HepG2 (cell line): ENCODE measurements at regions not wholly inside any gene's neighbourhood (a gene's known extent, or its start where the extent isn't known, plus 50 kb on each side); places are given as distances from the start of the nearest gene placed in this dataset.

Experiments used
- ATAC-seq: fragments of 200-7000 bp; cut with Tn5 transposase; 3 replicates; pipeline ENCODE4 v1.9.1; 2020; ENCODE audit warnings: mild to moderate bottlenecking, moderate library complexity
- BruUV-seq: library from RNA; stranded (reverse); fragments of 400-500 nt; replicated peaks from 2 replicates; lab custom pipeline; 2021; lab: Mats Ljungman, UMichigan
- CTCF ChIA-PET: fragments of 300-600 bp; formaldehyde crosslinking; extraction: SDS; loops from one replicate; lab custom pipeline; 2021; ENCODE audit warnings: low total read pairs, inconsistent platforms, low intra/inter-chr PET ratio; lab: Yijun Ruan, JAX
- POLR2A ChIA-PET: fragments of 350-600 bp; sonication (Branson Sonifier 250); formaldehyde crosslinking; loops from one replicate; lab custom pipeline; 2020; ENCODE audit warnings: antibody characterized with exemption, inconsistent platforms; lab: Yijun Ruan, JAX
- DNase-seq: peaks from one replicate; pipeline ENCODE4 v3.0.0-alpha.2; 2015; ENCODE audit warnings: low spot score
- FAIRE-seq: peaks from 3 replicates; lab custom pipeline; 2011; peaks lifted over from hg19 to GRCh38; lab: Jason Lieb, UNC
- H2AFZ ChIP-seq: one replicate; pipeline ENCODE4 v1.6.1; 2011; ENCODE audit warnings: low read length, inconsistent platforms
- H3K27ac ChIP-seq: fragments of 300-600 bp; 3 replicates; pipeline ENCODE4 v1.8.0; 2011; ENCODE audit warnings: mixed run types, mild to moderate bottlenecking, mixed read lengths, low read length, inconsistent platforms; ENCODE audit not compliant: insufficient read depth; ENCODE audit errors: extremely low read length
- H3K27me3 ChIP-seq, 2 experiments: fragments of 200-600 bp in 1 of 2; 2 replicates in 1 of 2; 3 replicates in 1 of 2; pipeline versions ENCODE4 v1.6.0 to v1.8.0; 2011; ENCODE audit warnings: low read length in 2 of 2, mild to moderate bottlenecking in 2 of 2, moderate library complexity in 2 of 2, inconsistent platforms in 1 of 2; ENCODE audit not compliant: insufficient read depth in 2 of 2, control insufficient read depth in 1 of 2
- H3K36me3 ChIP-seq, 2 experiments: fragments of 200-600 bp in 1 of 2; replicated peaks in 1 of 2; 2 replicates in 1 of 2; 3 replicates in 1 of 2; pipeline versions ENCODE4 v1.5.1 to v1.8.0; 2011; ENCODE audit warnings: low read length in 2 of 2, inconsistent platforms in 1 of 2; ENCODE audit not compliant: insufficient read depth in 2 of 2, control insufficient read depth in 1 of 2
- H3K4me1 ChIP-seq: 2 replicates; pipeline ENCODE4 v1.5.1; 2012; ENCODE audit warnings: low read length, inconsistent platforms; ENCODE audit not compliant: insufficient read depth
- H3K4me2 ChIP-seq: 2 replicates; pipeline ENCODE4 v1.6.0; 2011; ENCODE audit warnings: low read depth, low read length, inconsistent platforms
- H3K4me3 ChIP-seq, 3 experiments: fragments of 200-600 bp in 1 of 3; sonication (generic), shearing (Covaris generic) in 1 of 3; replicated peaks in 1 of 3; 2 replicates each; pipeline ENCODE4 v1.5.1; 2011 to 2016; ENCODE audit warnings: low read length in 3 of 3, inconsistent platforms in 2 of 3, low read depth in 2 of 3, mild to moderate bottlenecking in 2 of 3, control low read depth in 1 of 3, mixed read lengths in 1 of 3; ENCODE audit not compliant: insufficient read depth in 1 of 3
- H3K79me2 ChIP-seq: one replicate; pipeline ENCODE4 v1.6.1; 2011; ENCODE audit warnings: low read length, inconsistent platforms; ENCODE audit not compliant: insufficient read depth
- H3K9ac ChIP-seq: 2 replicates; pipeline ENCODE4 v1.6.0; 2011; ENCODE audit warnings: mild to moderate bottlenecking, low read depth, low read length, inconsistent platforms; ENCODE audit not compliant: insufficient read depth
- H3K9me3 ChIP-seq: 2 replicates; pipeline ENCODE4 v1.5.1; 2012; ENCODE audit warnings: mild to moderate bottlenecking, low read length
- H4K20me1 ChIP-seq: 2 replicates; pipeline ENCODE4 v1.6.0; 2011; ENCODE audit warnings: inconsistent platforms, mild to moderate bottlenecking, low read length, moderate library complexity; ENCODE audit not compliant: insufficient read depth
- ATF2 ChIP-seq: sonication (generic); formaldehyde crosslinking; IDR thresholded peaks from 2 replicates; pipeline ENCODE4 v1.4.0; 2020; ENCODE audit warnings: missing genetic modification reagents
- CREB1 ChIP-seq, 2 experiments: fragments of 450-650 bp in 1 of 2; IDR thresholded peaks; 2 replicates each; pipeline ENCODE4 v1.6.1; 2016 to 2017; ENCODE audit warnings: control low read depth in 1 of 2, mild to moderate bottlenecking in 1 of 2, missing compliant biosample characterization in 1 of 2, missing genetic modification characterization in 1 of 2
- DZIP1 ChIP-seq: sonication (generic); formaldehyde crosslinking; IDR thresholded peaks from 2 replicates; pipeline ENCODE4 v1.5.0; 2020; ENCODE audit warnings: mild to moderate bottlenecking, missing genetic modification reagents
- NFYB ChIP-seq: sonication (generic); formaldehyde crosslinking; IDR thresholded peaks from 2 replicates; pipeline ENCODE4 v1.4.0; 2020; ENCODE audit warnings: missing genetic modification reagents
- POLR2A ChIP-seq, 2 experiments: IDR thresholded peaks; 2 replicates each; pipeline ENCODE4 v1.6.1; 2011; ENCODE audit warnings: low read depth in 2 of 2, low read length in 2 of 2, mild to moderate bottlenecking in 1 of 2, moderate library complexity in 1 of 2; ENCODE audit not compliant: insufficient read depth in 1 of 2
- ZBTB21 ChIP-seq: sonication (generic); formaldehyde crosslinking; IDR thresholded peaks from 2 replicates; pipeline ENCODE4 v1.4.0; 2020; ENCODE audit warnings: missing genetic modification reagents
- ZNF546 ChIP-seq: sonication (generic); formaldehyde crosslinking; conservative IDR thresholded peaks from 2 replicates; pipeline ENCODE4 v1.8.1; 2023; ENCODE audit warnings: mild to moderate bottlenecking, missing genetic modification reagents
- ZNF562 ChIP-seq: sonication (generic); formaldehyde crosslinking; IDR thresholded peaks from 2 replicates; pipeline ENCODE4 v1.8.0; 2022; ENCODE audit warnings: missing genetic modification reagents, borderline replicate concordance
- ZNF660 ChIP-seq: sonication (generic); formaldehyde crosslinking; IDR thresholded peaks from 2 replicates; pipeline ENCODE4 v1.5.1; 2020; ENCODE audit warnings: mild to moderate bottlenecking, low read depth, missing genetic modification reagents, borderline replicate concordance
- WGBS: methylation state at CpG from one replicate; pipeline ENCODE4 v1.1.6; 2017; ENCODE audit warnings: low lambda C conversion rate; 5-methylcytosine and 5-hydroxymethylcytosine counted together
- in situ Hi-C: cut with HindIII; loops from 2 replicates; pipeline ENCODE4 v1.10.0; 2017; ENCODE audit warnings: low pct_unique_long_range_greater_than_20kb; ENCODE audit not compliant: extremely low pct_ligation_motif_present
- intact Hi-C: fragments of 100-400 bp; cut with micrococcal nuclease; formaldehyde crosslinking; loops from one replicate; pipeline ENCODE4 v1.10.0; 2022; ENCODE audit not compliant: unreplicated experiment

- TF ChIP-seq DZIP1 (CRISPR knock-in tag) (no peak), ATF2 (CRISPR knock-in tag) (no peak), ZNF562 (CRISPR knock-in tag) (no peak)
Observed at GRCh38 chr6:149179431-149179830, 138.1 kb upstream of the TAB2 start (continued).

- Histone ChIP-seq H3K4me3 (no peak overlapping the region), H3K4me1 (peaks cover 12% of the 10 kb centered on the region), H3K9me3 (peaks cover 14% of the 10 kb centered on the region), H3K36me3 (no peaks in the 10 kb centered on the region), H3K79me2 (no peaks in the 10 kb centered on the region), H4K20me1 (no peaks in the 10 kb centered on the region), H3K27me3 (peaks cover 0 to 29% of the 10 kb centered on the region in 2 experiments; a peak in 3 of 5 replicates), H2AFZ (no peak overlapping the region)
- intact Hi-C loops: no loop called here
- DNase-seq: no peak
- 35% methylated on average over 5 of the region's 5 CpGs for WGBS
- no TSS peak for BruUV-seq
- ChIA-PET CTCF (no interaction called here), POLR2A (no interaction called here)
- ATAC-seq: no peak
- in situ Hi-C loops: no loop called here
- no peak for TF ChIP-seq POLR2A (IDR thresholded peaks at IDR 0.05; ENCODE audit: insufficient read depth in 1 of 2, low read depth in 2 of 2, low read length in 2 of 2)
- no peak for TF ChIP-seq ZNF660 (CRISPR knock-in tag)
- 0 out of 2 replicates have a peak, but pooled peaks have one; percentile 25 for TF ChIP-seq CREB1 (IDR thresholded peaks at IDR 0.05)
- TF ChIP-seq CREB1 (CRISPR knock-in tag; IDR thresholded peaks at IDR 0.05): no peak
- TF ChIP-seq NFYB: no peak
- TF ChIP-seq ZBTB21 (CRISPR knock-in tag): no peak
- no peak for TF ChIP-seq ZNF546 (CRISPR knock-in tag)
- TF ChIP-seq, all 625 proteins: peak for 1
- Histone ChIP-seq H3K9ac (no peak overlapping the region), H3K4me2 (no peak overlapping the region), H3K27ac (no peak overlapping the region)
- FAIRE-seq: no peak
Observed at GRCh38 chr6:149181304-149181703, 136.2 kb upstream of the TAB2 start.
